Bronchial epithelial cell (primary cell): ENCODE measurements at regions not wholly inside any gene's neighbourhood (a gene's known extent, or its start where the extent isn't known, plus 50 kb on each side); places are given as distances from the start of the nearest gene placed in this dataset.

ENCODE experiments used
- DNase-seq: peaks from one replicate; pipeline ENCODE4 v3.0.0-alpha.2; 2010; ENCODE audit warnings: low read depth
- FAIRE-seq: peaks from 2 replicates; lab custom pipeline; 2011; peaks lifted over from hg19 to GRCh38; lab: Jason Lieb, UNC
- H3K27me3 ChIP-seq: 2 replicates; pipeline ENCODE4 v1.5.1; 2011; ENCODE audit warnings: low read length; ENCODE audit not compliant: control insufficient read depth, insufficient read depth
- H3K36me3 ChIP-seq: 2 replicates; pipeline ENCODE4 v1.5.1; 2011; ENCODE audit warnings: low read length; ENCODE audit not compliant: control insufficient read depth, insufficient read depth
- H3K4me3 ChIP-seq: 2 replicates; pipeline ENCODE4 v1.5.1; 2011; ENCODE audit warnings: mild to moderate bottlenecking, low read depth, low read length, control low read depth
- CTCF ChIP-seq: IDR thresholded peaks from 2 replicates; pipeline ENCODE4 v1.5.1; 2011; ENCODE audit warnings: mild to moderate bottlenecking, moderate library complexity, low read length, control low read depth, inconsistent platforms; ENCODE audit not compliant: insufficient read depth, severe bottlenecking

GRCh38 chr3:28808068-28808467 is 459.4 kb upstream of the AZI2 start:
- no peak for DNase-seq
- H3K36me3 ChIP-seq, result no peaks in the 10 kb centered on the region
- H3K27me3 ChIP-seq, result no peaks in the 10 kb centered on the region
- H3K4me3 ChIP-seq, result no peak overlapping the region
- no peak for FAIRE-seq
- TF ChIP-seq CTCF, result no peak

GRCh38 chr3:28816017-28816416 is 464.9 kb upstream of the RBMS3 start:
- peak; percentile 44 for DNase-seq
- no peak overlapping the region for H3K4me3 ChIP-seq
- no peak for FAIRE-seq
- H3K27me3 ChIP-seq, result no peaks in the 10 kb centered on the region
- no peak for TF ChIP-seq CTCF
- no peaks in the 10 kb centered on the region for H3K36me3 ChIP-seq

- H3K4me3 ChIP-seq, result no peak overlapping the region
- FAIRE-seq (no peak), DNase-seq (no peak)
- H3K36me3 ChIP-seq, result no peaks in the 10 kb centered on the region
- H3K27me3 ChIP-seq, result no peaks in the 10 kb centered on the region
- TF ChIP-seq CTCF, result no peak
Measured at GRCh38 chr3:28824316-28824715, 456.6 kb upstream of the RBMS3 start.

- FAIRE-seq (no peak), DNase-seq (no peak)
- TF ChIP-seq CTCF, result no peak
- no peak overlapping the region for H3K4me3 ChIP-seq
- H3K27me3 ChIP-seq, result no peaks in the 10 kb centered on the region
- no peaks in the 10 kb centered on the region for H3K36me3 ChIP-seq
Measured at GRCh38 chr3:28826840-28827239, 454.0 kb upstream of the RBMS3 start.

- no peaks in the 10 kb centered on the region for H3K36me3 ChIP-seq
- no peak overlapping the region for H3K4me3 ChIP-seq
- H3K27me3 ChIP-seq, result no peaks in the 10 kb centered on the region
- no peak for FAIRE-seq
- no peak for TF ChIP-seq CTCF
- DNase-seq, result no peak
Measured at GRCh38 chr3:28835249-28835648, 445.6 kb upstream of the RBMS3 start.

- TF ChIP-seq CTCF, result no peak
- FAIRE-seq (peak; percentile 28), DNase-seq (peak; percentile 35)
Measured at GRCh38 chr3:28835751-28836150, 445.1 kb upstream of the RBMS3 start.

More at GRCh38 chr3:28835751-28836150, 445.1 kb upstream of the RBMS3 start:
- no peaks in the 10 kb centered on the region for H3K27me3 ChIP-seq
- no peak overlapping the region for H3K4me3 ChIP-seq
- no peaks in the 10 kb centered on the region for H3K36me3 ChIP-seq
